K562 (cell line): ENCODE measurements at regions not wholly inside any gene's neighbourhood (a gene's known extent, or its start where the extent isn't known, plus 50 kb on each side); places are given as distances from the start of the nearest gene placed in this dataset.

ENCODE experiments used
- ATAC-seq: fragments of 200-7000 bp; cut with Tn5 transposase; 3 replicates; pipeline ENCODE4 v1.9.1; 2020; ENCODE audit warnings: moderate library complexity
- BruUV-seq: library from RNA; stranded (reverse); fragments of 400-500 nt; replicated peaks from 2 replicates; lab custom pipeline; 2021; lab: Mats Ljungman, UMichigan
- CTCF ChIA-PET: fragments of 300-600 bp; formaldehyde crosslinking; extraction: SDS; loops from one replicate; lab custom pipeline; 2021; ENCODE audit warnings: low intra/inter-chr PET ratio; lab: Yijun Ruan, JAX
- POLR2A ChIA-PET: fragments of 300-600, 350-650 bp; sonication (Branson Sonifier 250); formaldehyde crosslinking; extraction: SDS; loops from one replicate; lab custom pipeline; 2021; ENCODE audit warnings: antibody characterized with exemption, inconsistent platforms; lab: Yijun Ruan, JAX
- DNase-seq, 4 experiments: peaks; one replicate each; pipeline versions ENCODE4 v3.0.0 to v3.0.0-alpha.2; 2011 to 2018; ENCODE audit warnings: low spot score in 3 of 4, mixed read lengths in 3 of 4; ENCODE audit errors: extremely low read depth in 1 of 4
- FAIRE-seq: peaks from 2 replicates; lab custom pipeline; 2011; peaks lifted over from hg19 to GRCh38; lab: Jason Lieb, UNC
- H2AFZ ChIP-seq: 2 replicates; pipeline ENCODE4 v1.6.0; 2011; ENCODE audit warnings: low read depth, low read length, control low read depth, inconsistent platforms
- H3K27ac ChIP-seq: fragments of 200-600 bp; 3 replicates; pipeline ENCODE4 v1.8.0; 2011; ENCODE audit warnings: low read depth, mild to moderate bottlenecking, control low read depth, inconsistent platforms, low read length, moderate library complexity, mixed read lengths; ENCODE audit errors: extremely low read depth
- H3K27me3 ChIP-seq, 2 experiments: fragments of 300-600 bp in 1 of 2; 2 replicates in 1 of 2; 3 replicates in 1 of 2; pipeline versions ENCODE4 v1.6.0 to v1.8.0; 2011; ENCODE audit warnings: inconsistent platforms in 2 of 2, low read length in 2 of 2, mild to moderate bottlenecking in 1 of 2, mixed read lengths in 1 of 2, moderate library complexity in 1 of 2; ENCODE audit not compliant: control insufficient read depth in 2 of 2, insufficient read depth in 2 of 2
- H3K36me3 ChIP-seq: fragments of 300-600 bp; 3 replicates; pipeline ENCODE4 v1.8.0; 2011; ENCODE audit warnings: mild to moderate bottlenecking, low read length, inconsistent platforms; ENCODE audit not compliant: control insufficient read depth, insufficient read depth
- H3K4me1 ChIP-seq, 2 experiments: fragments of 200-600 bp in 1 of 2; replicated peaks in 1 of 2; 2 replicates in 1 of 2; 3 replicates in 1 of 2; pipeline versions ENCODE4 v1.5.1 to v1.8.0; 2011; ENCODE audit warnings: inconsistent platforms in 2 of 2, low read length in 2 of 2, mild to moderate bottlenecking in 1 of 2, mixed read lengths in 1 of 2, moderate library complexity in 1 of 2; ENCODE audit not compliant: control insufficient read depth in 2 of 2, insufficient read depth in 2 of 2
- H3K4me2 ChIP-seq: 2 replicates; pipeline ENCODE4 v1.6.1; 2011; ENCODE audit warnings: low read length, control low read depth, inconsistent platforms, mixed read lengths; ENCODE audit not compliant: insufficient read depth
- H3K4me3 ChIP-seq: fragments of 200-600 bp; sonication (generic), shearing (Covaris generic); 2 replicates; pipeline ENCODE4 v1.5.1; 2016; ENCODE audit warnings: control low read depth, inconsistent platforms
- H3K79me2 ChIP-seq: fragments of 200-600 bp; 3 replicates; pipeline ENCODE4 v1.8.0; 2011; ENCODE audit warnings: low read length, inconsistent platforms; ENCODE audit not compliant: control insufficient read depth, insufficient read depth
- H3K9ac ChIP-seq, 2 experiments: 2 replicates each; pipeline versions ENCODE4 v1.6.0 to v1.6.1; 2011; ENCODE audit warnings: low read depth in 2 of 2, low read length in 2 of 2, control low read depth in 1 of 2, inconsistent platforms in 1 of 2, mild to moderate bottlenecking in 1 of 2, mixed read lengths in 1 of 2; ENCODE audit not compliant: insufficient read depth in 1 of 2
- H3K9me1 ChIP-seq: one replicate; pipeline ENCODE4 v1.6.0; 2011; ENCODE audit warnings: inconsistent platforms, mild to moderate bottlenecking, low read length, moderate library complexity; ENCODE audit not compliant: control insufficient read depth, insufficient read depth
- H3K9me3 ChIP-seq: replicated peaks from 2 replicates; pipeline ENCODE4 v1.5.1; 2011; ENCODE audit warnings: low read depth, low read length, inconsistent platforms; ENCODE audit not compliant: control insufficient read depth, insufficient read depth
- H4K20me1 ChIP-seq: replicated peaks from 2 replicates; pipeline ENCODE4 v1.6.1; 2011; ENCODE audit warnings: low read length, inconsistent platforms, mixed read lengths; ENCODE audit not compliant: control insufficient read depth, insufficient read depth
- BRD9 ChIP-seq: fragments of 450-650 bp; IDR thresholded peaks from 2 replicates; pipeline ENCODE4 v1.6.1; 2018; ENCODE audit warnings: low read depth; ENCODE audit not compliant: partially characterized antibody
- COPS2 ChIP-seq: fragments of 450-650 bp; conservative IDR thresholded peaks from 2 replicates; pipeline ENCODE4 v1.6.1; 2016; ENCODE audit warnings: mild to moderate bottlenecking, moderate library complexity
- HMBOX1 ChIP-seq: sonication (generic); IDR thresholded peaks from 2 replicates; pipeline ENCODE4 v1.6.1; 2016
- ID3 ChIP-seq, 2 experiments: fragments of 250-450 bp in 1 of 2; fragments of 450-650 bp in 1 of 2; sonication (Bioruptor Pico) in 1 of 2; IDR thresholded peaks; 2 replicates each; pipeline versions ENCODE4 v1.6.1 to v1.8.0; 2016 to 2021; ENCODE audit warnings: mild to moderate bottlenecking in 2 of 2, moderate library complexity in 2 of 2, missing compliant biosample characterization in 1 of 2, missing genetic modification characterization in 1 of 2
- MTA3 ChIP-seq: fragments of 450-650 bp; formaldehyde crosslinking; IDR thresholded peaks from 2 replicates; pipeline ENCODE4 v1.6.1; 2017; ENCODE audit warnings: mild to moderate bottlenecking, borderline replicate concordance
- NR1H2 ChIP-seq: sonication (generic); formaldehyde crosslinking; IDR thresholded peaks from 2 replicates; pipeline ENCODE4 v1.4.0; 2020; ENCODE audit warnings: mild to moderate bottlenecking, missing genetic modification reagents
- NR2C1 ChIP-seq, 2 experiments: fragments of 450-650 bp; IDR thresholded peaks; 2 replicates each; pipeline ENCODE4 v1.6.1; 2017; ENCODE audit warnings: mild to moderate bottlenecking in 2 of 2, antibody characterized with exemption in 1 of 2, inconsistent platforms in 1 of 2, missing compliant biosample characterization in 1 of 2, missing genetic modification characterization in 1 of 2
- PREB ChIP-seq: sonication (generic); formaldehyde crosslinking; IDR thresholded peaks from 2 replicates; pipeline ENCODE4 v1.8.1; 2023; ENCODE audit warnings: mild to moderate bottlenecking, missing genetic modification reagents
- RUNX1 ChIP-seq: sonication (generic); IDR thresholded peaks from 2 replicates; pipeline ENCODE4 v1.6.1; 2016; ENCODE audit warnings: antibody characterized with exemption, low read depth
- SIN3A ChIP-seq, 2 experiments: fragments of 150-350 bp in 1 of 2; IDR thresholded peaks; 2 replicates each; pipeline ENCODE4 v1.6.1; 2011 to 2016; ENCODE audit warnings: borderline replicate concordance in 2 of 2, low read depth in 2 of 2, low read length in 2 of 2, mild to moderate bottlenecking in 2 of 2, moderate library complexity in 2 of 2; ENCODE audit not compliant: control insufficient read depth in 1 of 2
- SLC30A9 ChIP-seq: fragments of 250-450 bp; sonication (Bioruptor Pico); IDR thresholded peaks from 2 replicates; pipeline ENCODE4 v1.8.0; 2022; ENCODE audit warnings: mild to moderate bottlenecking, moderate library complexity
- SOX6 ChIP-seq: fragments of 450-650 bp; IDR thresholded peaks from 2 replicates; pipeline ENCODE4 v1.6.1; 2014; ENCODE audit warnings: mild to moderate bottlenecking
- TSHZ1 ChIP-seq: fragments of 250-450 bp; sonication (Bioruptor Pico); IDR thresholded peaks from 2 replicates; pipeline ENCODE4 v1.4.0; 2020; ENCODE audit warnings: mild to moderate bottlenecking, moderate library complexity
- ZNF444 ChIP-seq: fragments of 250-450 bp; sonication (Bioruptor Pico); IDR thresholded peaks from 2 replicates; pipeline ENCODE4 v1.4.0; 2020; ENCODE audit warnings: mild to moderate bottlenecking, moderate library complexity
- ZNF695 ChIP-seq: fragments of 450-650 bp; formaldehyde crosslinking; IDR thresholded peaks from 2 replicates; pipeline ENCODE4 v1.4.0; 2020; ENCODE audit warnings: mild to moderate bottlenecking, moderate library complexity
- ZNF717 ChIP-seq: fragments of 250-450 bp; sonication (Bioruptor Pico); IDR thresholded peaks from 2 replicates; pipeline ENCODE4 v1.5.0; 2021
- WGBS: fragments of 100-300 bp; shearing (Covaris generic); methylation state at CpG from one replicate; pipeline ENCODE4 v1.1.6; 2016; ENCODE audit warnings: low coverage, mixed read lengths; ENCODE audit not compliant: insufficient coverage; ENCODE audit errors: missing lambda C conversion rate; 5-methylcytosine and 5-hydroxymethylcytosine counted together
- in situ Hi-C: fragments of 300-500 bp; cut with MboI; formaldehyde crosslinking; loops from 4 replicates; pipeline ENCODE4 v1.15.0; 2018; ENCODE audit warnings: inconsistent platforms, mixed read lengths
- intact Hi-C: fragments of 100-400 bp; cut with micrococcal nuclease; formaldehyde crosslinking; loops from 2 replicates; pipeline ENCODE4 v1.14.2; 2022

GRCh38 chr5:106401561-106401960, 1269.2 kb downstream of the EFNA5 start:
- intact Hi-C loops: no loop called here
- Histone ChIP-seq H2AFZ (no peak overlapping the region), H3K27ac (no peak overlapping the region), H3K9me1 (no peaks in the 10 kb centered on the region), H3K79me2 (no peaks in the 10 kb centered on the region), H3K4me1 (no peaks in the 10 kb centered on the region), H3K9ac (no peak overlapping the region), H4K20me1 (no peaks in the 10 kb centered on the region), H3K36me3 (no peaks in the 10 kb centered on the region), H3K9me3 (no peaks in the 10 kb centered on the region), H3K27me3 (no peaks in the 10 kb centered on the region), H3K4me2 (no peak overlapping the region), H3K4me3 (no peak overlapping the region)
- CTCF ChIA-PET: no interaction called here
- no TSS peak for BruUV-seq
- TF ChIP-seq SIN3A (IDR thresholded peaks at IDR 0.05; ENCODE audit: borderline replicate concordance in 2 of 2, control insufficient read depth in 1 of 2, low read depth in 2 of 2, low read length in 2 of 2): no peak
- no peak for TF ChIP-seq SOX6
- no peak for TF ChIP-seq ZNF695
- no peak for TF ChIP-seq HMBOX1
- TF ChIP-seq ID3 (CRISPR knock-in tag; IDR thresholded peaks at IDR 0.05): no peak
- no peak for TF ChIP-seq ID3 (tag; IDR thresholded peaks at IDR 0.05)
- no peak for TF ChIP-seq NR2C1 (IDR thresholded peaks at IDR 0.05)
- no peak for TF ChIP-seq NR2C1 (tag; IDR thresholded peaks at IDR 0.05)
- no peak for TF ChIP-seq TSHZ1
- no peak for TF ChIP-seq COPS2
- no peak for TF ChIP-seq MTA3
- TF ChIP-seq ZNF717 (CRISPR knock-in tag): no peak
- TF ChIP-seq RUNX1: no peak
- no peak for TF ChIP-seq NR1H2 (CRISPR knock-in tag)
- TF ChIP-seq BRD9: no peak
- no peak for TF ChIP-seq ZNF444 (CRISPR knock-in tag)
- no peak for TF ChIP-seq PREB (CRISPR knock-in tag)
- no peak for TF ChIP-seq SLC30A9 (CRISPR knock-in tag)
- FAIRE-seq (no peak), DNase-seq (no peak), ATAC-seq (no peak)
- in situ Hi-C loops: no loop called here
- 0% methylated on average over 2 of the region's 2 CpGs for WGBS
- POLR2A ChIA-PET: no interaction called here
